ENCODE measurements at regions not wholly inside any gene's neighbourhood (a gene's known extent, or its start where the extent isn't known, plus 50 kb on each side); places are given as distances from the start of the nearest gene placed in this dataset.

DNA sequence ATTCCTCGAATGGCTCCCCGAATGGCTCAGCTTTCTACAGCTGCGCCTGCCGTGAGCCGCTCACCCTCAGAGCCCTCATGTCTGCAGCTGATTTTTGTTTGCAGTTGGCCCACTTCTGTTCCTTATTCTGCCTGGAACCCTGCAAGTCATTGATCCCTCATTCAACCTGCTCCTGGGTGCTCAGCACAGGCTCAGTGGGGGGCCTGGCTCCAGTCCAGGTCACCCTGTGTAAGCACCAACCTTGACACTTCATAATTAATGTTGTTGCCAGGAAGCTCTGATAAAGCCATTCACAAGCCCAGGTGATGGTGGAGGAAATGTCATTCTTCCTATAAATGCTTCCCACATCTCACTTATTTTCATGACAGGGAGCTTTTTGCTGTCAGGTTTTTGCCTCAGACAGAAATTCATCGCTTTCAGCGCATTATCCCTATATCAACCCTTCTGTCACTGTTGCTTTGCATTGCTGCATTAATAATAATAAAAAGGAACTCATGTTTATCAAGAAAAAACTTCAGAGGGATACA is 85.7 kb downstream of the F11 start:
- DNase-seq: no peak

DNA sequence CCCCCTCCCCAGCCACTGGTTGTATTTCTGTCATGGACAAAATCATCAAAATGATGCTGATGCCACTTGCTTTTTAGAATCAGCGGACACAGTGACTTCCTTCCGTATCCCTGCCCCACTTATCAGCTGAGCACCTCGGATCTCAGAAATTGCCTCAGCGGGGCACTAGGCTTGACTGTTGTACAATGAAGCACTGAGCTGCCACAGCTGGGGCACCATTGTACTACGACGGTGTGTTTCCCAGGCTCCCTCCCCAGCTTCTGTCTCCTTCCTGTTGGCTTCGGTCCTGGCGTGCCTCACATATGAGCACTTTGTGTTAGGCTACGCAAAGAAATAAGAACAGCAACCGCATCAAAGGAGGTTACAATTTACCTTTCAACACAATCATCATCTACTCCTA is 82.4 kb downstream of the F11 start:
- DNase-seq: no peak

DNA sequence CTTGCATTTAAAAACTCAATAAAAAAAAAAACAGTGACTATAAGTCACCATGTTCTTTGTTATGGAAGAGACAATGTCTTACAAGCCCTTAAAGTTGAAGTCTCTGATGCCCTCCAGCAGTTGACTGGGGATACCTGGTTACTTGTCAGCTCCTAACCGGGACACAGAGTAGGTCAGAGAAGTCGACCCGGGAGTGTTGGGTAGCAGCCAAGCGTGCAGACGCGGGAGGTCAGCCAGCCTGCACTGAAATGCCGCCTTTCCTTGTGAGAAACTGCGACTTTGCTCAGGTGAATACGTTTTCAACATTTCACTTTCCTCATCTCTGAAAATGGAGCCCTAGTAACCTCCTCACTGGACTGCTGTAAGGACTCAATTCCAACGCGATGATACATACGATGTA is 81.8 kb downstream of the F11 start:
- no peak for DNase-seq

DNA sequence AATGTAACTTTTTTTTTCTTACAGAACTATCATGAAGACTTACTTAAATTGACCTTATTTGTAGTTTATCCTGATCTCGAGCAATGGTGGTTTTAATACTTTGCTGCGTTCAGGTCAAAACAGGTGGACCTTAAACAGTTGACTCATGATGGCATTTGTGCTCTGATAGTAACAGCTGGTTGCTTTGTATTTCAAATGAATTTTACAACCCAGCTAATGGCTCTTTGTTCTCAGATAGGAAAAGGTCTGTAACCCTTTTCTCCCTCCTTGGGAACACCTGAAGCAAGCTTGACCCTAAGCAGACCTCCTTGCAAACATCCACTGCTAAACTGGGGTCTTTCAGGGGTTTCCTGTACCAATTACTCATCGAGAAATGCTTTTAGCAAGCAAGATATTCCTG is 79.2 kb downstream of the F11 start:
- no peak for DNase-seq

DNA sequence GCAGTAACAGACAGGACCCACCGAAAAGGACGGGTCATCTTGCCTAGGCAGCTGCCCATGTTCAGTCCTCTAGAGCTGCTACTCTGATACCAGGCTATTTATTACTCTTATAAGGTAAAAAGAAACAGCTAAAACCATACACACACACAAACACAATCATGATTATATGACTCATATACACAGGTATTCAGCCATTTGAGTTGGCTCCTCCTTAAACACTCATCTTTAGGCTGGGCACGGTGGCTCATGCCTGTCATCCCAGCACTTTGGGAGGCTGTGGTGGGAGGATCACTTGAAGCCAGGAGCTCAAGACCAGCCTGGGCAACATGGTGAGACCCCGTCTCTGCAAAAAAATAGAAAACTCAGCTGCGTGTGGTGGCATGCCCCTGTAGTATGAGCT is 76.6 kb downstream of the F11 start:
- no peak for DNase-seq

DNA sequence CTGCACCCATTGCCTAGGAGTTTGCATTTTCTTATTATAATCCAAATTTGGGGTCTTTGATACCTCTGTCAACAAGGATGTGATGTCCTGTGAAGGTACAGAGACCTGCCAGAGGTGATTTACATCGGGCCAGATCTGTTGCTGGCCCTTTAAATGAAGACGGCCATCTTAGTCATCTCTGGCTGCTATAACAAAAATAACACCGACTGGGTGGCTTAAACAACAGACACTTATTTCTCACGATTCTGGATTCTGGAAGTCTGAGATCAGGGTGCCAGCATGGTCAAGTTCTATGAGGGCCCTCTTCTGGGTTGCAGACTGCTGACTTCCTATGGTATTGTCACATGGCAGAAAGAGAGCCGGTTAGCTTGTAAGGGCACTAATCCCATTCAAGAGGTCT is 75.7 kb downstream of the F11 start:
- no peak for DNase-seq

Data from activated CD4-positive, alpha-beta T cell treated with anti-CD3 and anti-CD28 coated beads, Interleukin-2, amount 50 U/mL, for 16 hours (primary cell).